ENCODE measurements at regions not wholly inside any gene's neighbourhood (a gene's known extent, or its start where the extent isn't known, plus 50 kb on each side); places are given as distances from the start of the nearest gene placed in this dataset.
"Not testable (repeated sequence)": the region's sequence is repeated elsewhere in the genome, so short reads cannot be mapped to it uniquely, and the experiment has no call there.

DNA sequence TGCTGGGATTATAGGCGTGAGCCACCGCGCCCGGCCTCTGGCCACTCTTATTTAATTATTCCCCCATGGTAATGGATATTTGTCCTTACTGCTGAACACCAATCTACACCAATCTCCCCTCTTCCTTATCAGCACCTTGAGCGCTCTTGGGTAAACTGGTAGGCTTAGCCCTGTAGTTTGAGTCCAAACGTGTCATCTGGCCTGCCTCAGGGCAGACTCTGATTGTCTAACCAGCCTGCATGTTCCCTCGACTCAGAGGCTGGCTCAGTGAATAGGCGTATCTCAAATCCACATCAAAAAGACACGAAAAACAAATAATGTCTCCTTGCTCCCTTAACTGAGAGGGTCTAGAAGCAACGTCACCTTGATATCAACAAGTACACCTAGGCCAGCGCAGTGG, 260.9 kb downstream of the TFAP2C start:
- DNase-seq = no peak

DNA sequence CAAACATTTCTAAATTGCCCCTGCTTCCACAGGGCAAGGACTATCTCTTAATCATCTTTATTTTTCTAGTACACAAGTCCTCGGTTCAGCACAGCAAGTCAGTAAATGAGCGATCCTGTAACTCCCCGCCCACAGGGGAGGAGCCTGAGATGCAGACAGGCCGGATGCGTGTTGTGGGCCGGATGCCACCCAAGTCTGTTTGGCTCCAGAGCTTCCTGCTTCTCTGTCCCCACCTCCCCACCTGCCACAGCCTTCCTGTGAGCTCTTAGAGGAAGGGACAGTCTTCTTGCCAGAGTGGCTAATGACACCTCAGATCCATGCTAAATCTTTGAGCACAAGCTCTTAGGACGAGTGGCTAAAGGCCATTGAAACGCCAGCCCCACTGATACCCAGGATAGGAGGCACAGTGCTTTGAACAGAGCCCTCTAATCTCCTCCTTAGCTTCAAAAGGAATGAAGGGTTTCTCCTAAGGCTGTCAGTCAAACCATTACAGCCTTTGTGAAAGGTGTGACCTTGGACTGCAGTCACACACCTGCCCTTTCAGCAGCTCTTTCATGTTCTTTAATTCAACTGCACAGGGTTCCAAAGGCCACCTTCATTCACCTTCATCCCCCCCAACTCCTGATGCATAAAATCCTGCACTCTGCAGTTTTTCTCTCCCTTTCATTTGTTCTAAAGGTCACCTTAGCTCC, 264.3 kb downstream of the TFAP2C start:
- DNase-seq = no peak

DNA sequence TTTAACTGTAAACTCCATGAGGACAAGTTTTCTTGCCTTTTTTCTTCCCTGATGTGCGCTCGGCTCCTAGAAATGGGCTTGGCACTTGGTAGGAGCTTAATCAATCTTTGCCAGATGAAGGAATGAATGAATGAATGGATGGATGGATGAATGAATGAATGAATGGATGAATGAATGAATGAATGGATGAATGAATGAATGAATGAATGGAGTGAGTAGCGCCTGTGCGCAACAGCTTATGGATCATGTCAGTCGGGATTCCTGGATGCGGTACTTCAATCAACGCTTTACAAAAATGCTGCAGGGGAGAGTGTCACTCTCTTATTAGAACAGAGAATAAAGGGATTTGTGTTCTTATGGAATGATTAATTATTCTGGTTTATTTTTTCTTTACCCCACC, 267.3 kb downstream of the TFAP2C start:
- no peak for DNase-seq

DNA sequence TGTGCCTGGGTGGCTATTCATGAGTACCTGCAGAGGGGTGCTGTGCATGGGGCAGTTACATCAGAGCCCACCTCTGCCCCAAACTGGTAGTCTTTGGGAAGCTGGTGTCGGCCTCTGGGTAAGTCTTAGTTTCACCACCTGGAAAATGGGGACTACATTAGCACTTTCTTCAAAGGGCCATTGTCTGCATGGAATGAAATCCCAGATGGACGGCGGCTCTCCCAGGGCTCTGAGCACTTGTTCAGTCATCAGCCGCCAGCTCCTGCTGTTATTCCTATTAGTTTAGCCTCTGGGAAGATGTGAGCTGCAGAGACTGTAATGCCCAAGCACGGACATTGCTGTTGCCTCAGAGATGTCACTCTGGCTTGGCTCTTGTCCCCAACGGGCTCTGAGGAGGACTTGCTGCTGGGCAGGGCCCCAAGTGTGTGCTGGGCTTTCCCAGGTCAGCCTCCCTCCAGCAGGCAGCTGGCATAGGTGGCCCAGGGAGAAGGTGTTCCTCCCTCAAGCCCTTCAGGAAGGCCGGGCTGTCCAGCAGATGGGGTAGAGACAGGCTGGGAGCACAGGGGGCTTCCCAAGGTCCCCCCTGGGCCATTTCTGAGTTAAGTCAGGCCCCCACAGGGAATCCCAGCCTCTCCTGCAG, 268.3 kb downstream of the TFAP2C start:
- no peak for DNase-seq

DNA sequence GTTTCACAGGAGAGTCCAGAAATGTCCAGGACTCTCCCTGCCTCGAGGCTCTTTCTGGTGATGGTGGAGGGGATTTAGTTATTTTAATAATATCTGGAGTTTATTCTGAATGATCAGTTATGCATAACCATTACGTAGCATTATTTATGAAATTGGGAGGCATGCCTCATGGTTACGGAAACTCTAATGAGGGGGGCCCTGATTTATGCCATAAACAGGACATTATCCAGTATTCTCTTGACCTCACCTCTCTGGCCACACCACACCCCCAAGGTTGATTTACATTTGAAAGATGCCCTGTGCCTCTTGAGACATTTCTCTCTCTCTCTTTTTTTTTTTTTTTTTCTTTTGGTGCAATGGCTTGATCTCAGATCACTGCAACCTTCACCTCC, 268.8 kb downstream of the TFAP2C start:
- DNase-seq = no peak

DNA sequence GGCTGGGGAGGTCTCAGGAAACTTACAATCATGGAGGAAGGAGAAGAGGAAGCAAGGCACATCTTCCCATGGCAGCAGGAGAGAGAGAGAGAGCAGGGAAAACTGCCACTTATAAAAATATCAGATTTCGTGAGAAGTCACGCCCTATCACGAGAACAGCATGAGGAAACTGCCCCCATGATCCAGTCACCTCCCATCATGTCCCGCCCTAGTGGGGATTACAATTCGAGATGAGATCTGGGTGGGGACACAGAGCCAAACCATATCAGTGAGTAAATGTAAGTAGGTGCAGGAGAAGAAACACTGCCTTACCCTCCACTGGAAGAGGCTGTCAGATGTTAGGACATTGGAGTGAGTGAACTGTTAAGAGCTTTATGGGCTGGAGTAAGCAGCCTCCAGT, 270.4 kb downstream of the TFAP2C start:
- no peak for DNase-seq

DNA sequence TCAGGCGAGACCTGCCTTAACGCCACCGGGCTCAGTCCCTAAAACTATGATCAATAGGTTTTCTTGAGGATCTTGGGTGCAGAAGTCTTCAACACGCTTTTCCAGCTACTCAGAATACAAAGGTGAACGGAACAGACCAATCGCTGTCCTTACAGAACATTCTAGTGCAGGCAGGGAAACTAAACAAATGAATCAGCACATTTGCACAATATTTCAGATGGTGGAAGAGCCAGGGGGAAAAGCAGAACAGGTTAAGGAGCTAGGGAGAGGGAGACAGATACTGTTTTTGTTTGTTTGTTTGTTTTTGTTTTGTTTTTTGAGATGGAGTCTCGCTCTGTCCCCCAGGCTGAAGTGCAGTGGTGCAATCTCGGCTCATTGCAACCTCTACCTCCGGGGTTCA, 271.1 kb downstream of the TFAP2C start:
- no peak for DNase-seq

DNA sequence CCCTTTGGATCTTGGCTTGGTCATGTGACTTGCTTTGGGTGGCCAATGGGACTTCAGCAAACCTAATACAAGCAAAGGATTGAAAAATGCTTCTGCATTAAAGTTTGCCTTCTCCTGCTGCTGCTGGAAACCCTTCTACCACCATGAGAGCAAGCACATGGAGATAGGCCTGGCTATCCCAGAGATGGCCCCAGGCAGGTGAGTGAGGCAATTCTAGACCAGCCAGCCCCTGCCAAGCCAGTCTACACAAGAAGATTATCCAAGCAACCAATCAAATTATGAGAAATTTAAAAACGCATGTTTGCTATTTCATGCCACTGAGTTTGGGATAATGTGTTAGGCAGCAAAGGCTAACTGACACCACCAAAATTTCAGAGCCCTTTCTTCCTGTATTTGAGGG, 274.3 kb downstream of the TFAP2C start:
- DNase-seq = no peak

DNA sequence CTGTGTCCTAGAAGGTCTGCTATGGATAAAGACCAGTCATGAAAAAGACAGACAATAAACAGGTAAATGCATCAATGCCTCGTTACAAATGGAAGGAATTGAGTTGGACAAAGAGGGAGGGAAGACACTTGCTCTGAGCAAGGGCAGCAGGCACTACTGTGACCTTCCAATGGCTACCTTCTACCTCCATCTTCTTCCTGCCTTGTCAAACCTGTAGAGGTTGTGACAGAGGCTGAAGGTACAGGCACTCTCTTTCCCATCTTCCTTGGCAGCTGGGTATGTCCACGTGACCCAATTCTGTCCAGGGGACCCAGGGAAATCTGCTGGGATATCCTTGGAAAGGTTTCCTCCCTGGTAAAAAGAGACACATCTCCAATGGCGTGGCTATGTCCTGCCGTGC, 274.8 kb downstream of the TFAP2C start:
- DNase-seq = no peak

DNA sequence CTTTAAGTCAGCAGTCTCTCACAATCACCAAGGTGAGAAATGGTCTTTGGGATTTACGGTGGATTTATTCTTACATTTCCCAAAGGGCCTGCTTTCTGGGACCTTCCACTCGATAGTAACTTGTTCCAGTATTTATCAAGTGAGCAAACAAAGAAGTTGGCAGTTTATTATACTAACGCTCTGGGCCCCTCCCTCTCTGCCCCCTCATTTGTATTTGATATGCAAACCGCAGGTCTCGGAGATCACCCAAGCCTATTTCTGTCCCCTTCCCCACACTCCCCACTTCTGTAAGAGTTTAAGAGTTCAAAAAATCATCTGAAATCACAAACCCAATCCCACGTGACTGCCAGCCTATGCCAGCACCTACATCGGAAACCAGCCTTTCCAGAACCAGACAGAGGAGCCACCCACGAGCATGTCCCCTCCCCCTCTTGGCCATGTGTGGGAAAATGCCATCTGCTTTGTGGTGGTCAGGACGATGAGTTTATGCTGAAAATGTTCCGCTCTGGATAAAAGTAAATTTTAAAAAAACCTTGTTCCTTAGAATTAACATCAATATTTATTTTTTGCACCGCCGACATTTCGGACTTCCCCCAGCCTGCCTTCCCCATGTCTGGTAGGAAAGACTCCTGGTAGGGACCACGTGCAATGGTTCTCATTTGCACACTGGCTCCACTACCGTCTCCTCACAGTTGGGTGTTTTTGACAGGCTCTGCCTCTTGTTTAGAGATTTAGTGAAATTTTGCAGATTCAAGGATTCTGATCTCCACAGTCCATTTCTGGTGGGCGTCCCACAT, 281.0 kb downstream of the TFAP2C start:
- DNase-seq = no peak

DNA sequence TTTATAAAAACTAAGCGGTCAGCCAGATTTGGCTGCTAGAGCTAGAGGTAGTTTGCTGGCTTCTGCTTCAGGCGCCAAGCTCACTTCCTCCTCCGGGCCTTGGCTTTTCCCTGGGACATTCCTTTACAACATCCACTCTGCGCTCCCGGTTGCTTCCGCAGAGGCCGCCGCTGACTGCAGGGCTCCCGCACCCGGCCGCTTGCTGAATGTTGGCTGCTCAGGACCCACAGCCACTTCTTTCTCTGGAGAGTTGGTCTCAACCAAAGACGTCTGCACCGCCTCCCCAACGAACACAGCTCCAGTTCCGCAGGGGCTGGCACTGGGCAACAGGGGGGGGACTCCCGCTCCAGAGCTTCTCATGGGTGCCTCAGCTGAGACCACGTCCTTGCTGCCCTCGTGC, 282.8 kb downstream of the TFAP2C start:
- DNase-seq = no peak

DNA sequence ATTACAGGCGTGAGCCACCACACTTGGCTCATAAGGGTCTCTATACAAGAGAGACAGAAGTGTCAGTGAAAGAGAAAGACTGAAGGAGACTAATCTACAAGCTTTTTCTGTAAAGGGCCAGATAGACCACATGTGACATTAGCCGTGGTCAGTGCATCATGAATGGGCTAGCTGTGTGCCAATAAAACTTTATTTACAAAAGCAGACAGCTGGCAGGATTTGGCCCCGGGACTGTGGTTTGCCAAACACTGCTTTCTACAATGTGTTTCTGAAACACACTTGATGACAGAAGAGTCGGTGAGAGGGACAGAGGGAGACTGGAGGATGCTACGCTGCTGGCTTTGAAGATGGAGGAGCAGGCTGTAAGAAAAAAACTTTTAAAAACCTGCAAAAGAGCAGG, 285.4 kb downstream of the TFAP2C start:
- no peak for DNase-seq

DNA sequence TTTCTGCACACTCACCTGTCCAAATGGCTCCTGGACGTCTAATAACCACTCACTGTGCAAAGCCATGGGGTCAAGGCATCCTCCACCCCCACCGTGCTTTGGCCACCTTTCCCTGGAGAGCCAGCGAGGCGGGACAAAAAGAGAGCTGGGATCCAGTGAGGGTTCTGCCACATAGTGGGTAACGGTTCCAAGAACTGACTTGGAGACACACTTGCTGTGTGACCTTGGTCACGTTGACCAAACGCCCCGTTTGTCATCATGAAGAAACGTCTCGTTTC, 287.2 kb downstream of the TFAP2C start:
- DNase-seq = no peak

DNA sequence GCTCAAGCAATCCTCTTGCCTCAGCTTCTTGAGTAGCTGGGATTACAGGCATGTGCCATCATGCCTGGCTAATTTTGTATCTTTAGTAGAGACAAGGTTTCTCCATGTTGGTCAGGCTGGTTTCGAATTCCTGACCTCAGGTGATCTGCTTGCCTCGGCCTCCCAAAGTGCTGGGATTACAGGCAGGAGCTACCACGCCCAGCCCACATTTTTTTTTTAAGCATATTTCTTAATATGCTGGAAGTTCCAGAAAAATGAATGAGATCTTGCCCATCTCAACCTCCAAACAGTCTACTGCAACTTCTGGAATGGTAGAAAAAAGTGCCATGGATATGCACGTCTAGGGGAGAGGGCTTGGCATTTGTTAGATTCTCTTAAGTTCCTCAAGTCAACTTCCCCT, 290.9 kb downstream of the TFAP2C start:
- DNase-seq = not testable (repeated sequence)

DNA sequence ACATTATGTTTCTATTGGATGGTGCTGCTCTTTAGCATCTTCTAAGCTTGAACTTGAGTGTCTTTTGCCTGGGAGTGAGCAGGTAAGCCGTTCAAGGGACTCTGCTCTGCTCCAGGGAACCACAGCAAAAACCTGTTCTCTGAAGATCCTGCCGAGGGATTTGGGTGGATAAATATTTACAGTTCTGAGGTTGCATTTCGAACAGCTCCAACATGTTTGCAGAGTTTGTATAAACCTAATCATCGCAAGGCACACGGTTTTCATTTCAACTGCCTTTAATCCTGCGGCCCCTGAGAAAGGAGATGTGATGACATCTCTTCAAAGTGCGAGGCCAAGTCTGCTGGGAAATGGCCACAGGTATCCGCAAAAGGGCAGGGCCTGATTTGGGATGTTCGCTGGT, 293.4 kb downstream of the TFAP2C start:
- no peak for DNase-seq

DNA sequence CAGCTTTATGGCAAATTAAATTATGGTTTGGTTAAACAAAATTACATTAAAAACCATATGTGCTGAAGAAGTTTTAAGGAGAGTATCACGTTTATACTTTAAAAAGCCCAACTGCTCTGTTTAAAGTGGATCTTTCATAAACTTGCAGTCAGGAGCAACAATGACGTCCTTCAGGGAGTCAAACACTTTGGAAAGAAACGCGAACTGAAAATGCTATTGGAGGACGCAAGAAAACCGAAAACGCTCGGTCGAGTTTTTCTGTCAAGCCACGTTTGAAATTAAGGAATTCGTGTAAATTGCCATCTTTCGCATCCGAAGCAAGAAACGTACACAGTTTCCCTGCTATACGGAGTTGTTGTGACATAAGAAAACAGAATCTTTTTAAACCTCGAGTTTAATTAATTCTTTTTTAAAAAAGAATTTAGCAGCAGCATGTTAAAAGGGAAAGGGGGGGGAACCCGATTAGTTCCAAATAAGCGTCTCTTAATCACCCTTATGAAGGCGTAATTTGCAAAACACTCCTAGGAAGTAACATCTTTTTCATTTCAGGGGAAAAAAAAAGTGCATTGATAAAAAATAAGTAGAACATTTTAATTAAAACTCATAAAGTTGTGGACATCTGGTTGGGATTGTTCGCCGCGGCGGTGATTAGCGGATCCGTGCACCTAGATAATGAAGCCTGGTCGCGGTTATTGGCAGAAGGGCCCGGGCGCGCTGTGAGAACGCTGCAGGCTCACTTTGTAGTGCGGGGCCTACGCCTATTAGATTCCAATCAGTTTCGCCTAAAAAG, 295.4 kb downstream of the TFAP2C start:
- no peak for DNase-seq

DNA sequence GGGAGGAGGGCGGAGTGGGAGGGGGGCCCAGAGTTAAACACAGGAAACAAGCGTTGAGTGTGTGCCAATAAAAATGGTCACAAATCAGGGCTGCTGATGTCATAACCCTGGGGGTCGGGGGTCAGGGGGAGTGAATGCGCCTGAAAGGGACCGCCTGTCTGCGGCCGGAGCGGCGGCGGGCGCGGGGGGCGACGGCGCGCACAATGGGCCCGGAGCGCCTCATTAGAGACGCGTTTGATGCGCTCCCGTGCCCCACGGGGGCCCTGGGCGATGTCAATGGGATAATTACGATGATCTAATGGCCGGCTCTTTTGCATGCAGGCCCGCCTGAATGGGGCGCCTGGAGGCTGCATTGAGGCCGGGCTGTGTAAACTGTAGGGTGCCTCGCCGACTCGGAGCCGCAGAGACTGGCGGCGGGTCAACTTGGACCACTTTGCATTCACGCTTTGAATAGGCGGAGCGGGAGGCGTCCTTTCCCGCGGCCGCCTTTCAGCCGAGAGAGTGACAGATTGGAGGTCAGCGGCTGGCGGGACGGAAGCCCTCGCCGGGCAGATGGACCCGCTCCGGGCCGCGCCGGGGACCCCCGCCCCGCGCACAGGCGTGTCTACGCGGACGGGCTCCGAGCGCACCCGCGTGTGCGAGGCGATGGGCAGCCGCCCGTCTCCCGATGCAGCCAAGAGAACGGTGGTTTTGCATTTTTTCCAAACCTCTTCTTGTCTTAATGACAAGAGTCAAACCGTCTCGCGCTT, 296.1 kb downstream of the TFAP2C start:
- no peak for DNase-seq

DNA sequence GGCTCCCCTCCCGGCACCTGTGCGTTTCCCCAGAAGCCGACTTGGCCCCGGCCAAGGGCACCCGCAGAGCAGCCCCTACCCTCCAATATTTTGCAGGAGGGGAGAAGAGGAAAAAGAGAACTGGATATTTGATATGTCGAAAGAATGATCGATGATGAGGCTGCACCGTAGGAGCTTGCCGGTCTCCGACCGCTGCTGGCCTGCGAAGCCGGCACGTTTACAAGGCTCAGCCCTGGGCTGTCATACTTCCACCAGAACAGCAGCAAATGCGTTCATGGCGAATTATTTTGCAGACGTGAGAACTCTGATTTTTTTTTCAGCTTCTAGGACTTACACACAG, 296.7 kb downstream of the TFAP2C start:
- no peak for DNase-seq

DNA sequence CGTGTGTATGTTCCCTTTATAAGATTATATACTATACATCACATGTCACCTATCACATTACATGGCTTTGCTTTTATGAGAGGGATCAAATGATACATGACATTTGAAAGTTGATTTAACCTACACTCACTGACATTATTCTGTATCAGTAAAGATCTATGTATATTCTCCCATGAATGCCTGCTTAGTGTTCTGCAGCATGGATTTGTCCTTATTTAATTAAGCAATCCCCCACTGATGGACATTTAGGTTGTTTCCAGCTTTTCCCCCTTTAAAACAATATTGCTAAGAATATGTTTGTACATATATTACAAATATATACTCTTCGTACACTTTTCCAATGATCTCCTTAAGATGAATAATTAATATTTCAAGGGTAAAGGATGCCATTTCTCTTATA, 297.4 kb downstream of the TFAP2C start:
- DNase-seq = no peak

DNA sequence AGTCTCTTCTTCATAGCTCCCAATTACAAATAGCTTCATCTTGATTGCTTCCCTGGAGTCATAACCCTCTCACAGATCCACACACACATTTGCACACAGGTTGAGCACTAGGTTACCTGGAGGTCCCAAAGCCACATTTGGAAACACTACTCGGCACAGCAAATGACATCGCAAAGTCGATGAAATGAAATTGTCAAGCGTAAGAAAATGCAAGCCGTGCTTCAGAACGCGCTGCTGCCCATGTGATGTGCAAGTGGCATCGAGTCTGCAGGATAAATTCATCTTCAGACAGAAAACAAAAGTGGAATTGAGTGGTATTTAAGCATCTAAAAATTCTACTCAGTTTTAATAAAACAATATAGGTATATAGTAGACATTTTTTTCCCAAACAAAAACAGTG, 298.0 kb downstream of the TFAP2C start:
- no peak for DNase-seq

DNA sequence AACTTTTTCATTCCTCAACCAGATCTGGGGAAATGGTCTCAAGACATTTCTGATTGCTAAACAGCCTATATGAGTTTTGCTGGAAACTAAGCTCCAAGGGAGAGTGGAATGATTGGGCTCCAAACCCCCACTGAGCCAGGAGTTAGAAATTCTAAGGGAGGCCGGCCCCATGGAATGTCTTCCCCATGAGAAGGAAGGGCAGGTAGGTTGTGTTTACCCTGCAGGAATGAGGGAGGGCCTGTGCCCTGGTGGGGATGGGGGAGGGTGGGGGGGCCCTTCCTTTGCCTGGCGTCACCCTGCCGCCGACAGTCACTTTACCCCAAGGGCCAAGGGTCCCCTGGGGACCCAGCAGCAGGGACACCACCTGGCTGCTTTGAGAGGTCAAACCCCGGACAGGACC, 298.9 kb downstream of the TFAP2C start:
- no peak for DNase-seq

DNA sequence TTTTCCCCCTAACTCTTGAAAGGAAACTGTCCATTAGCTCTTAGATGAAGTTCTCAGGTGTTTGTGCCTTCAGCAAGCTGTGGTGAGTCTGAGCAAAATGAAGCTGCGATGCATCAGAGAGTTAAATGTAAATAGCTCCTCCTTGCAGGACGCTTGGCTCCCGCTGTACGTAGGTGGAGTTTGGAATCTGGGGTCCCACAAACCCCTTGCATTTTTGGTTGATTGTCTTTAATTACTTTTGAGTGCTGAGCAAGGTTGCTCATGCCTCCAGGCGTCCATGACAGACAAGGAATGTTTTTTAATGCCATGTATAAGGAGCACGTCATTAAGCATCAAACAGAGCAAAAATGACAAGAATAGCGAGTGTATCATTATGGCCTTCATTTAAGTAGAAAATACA, 300.5 kb downstream of the TFAP2C start:
- no peak for DNase-seq

DNA sequence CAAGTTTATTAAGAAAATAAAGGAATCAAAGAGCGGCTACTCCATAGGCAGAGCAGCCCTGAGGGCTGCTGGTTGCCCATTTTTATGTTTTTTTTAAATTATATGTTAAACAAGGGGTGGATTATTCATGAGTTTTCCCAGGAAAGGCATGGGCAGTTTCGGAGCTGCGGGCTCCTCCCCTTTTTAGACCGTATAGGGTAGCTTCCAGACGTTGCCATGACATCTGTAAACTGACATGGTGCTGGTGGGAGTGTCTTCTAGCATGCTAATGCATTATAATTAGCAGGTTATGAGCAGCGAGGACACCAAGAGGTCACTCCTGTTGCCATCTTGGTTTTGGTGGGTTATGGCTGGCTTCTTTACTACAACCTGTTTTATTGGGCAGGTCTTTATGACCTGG, 301.8 kb downstream of the TFAP2C start:
- no peak for DNase-seq
